Fibroblast of the aortic adventitia (primary cell): ENCODE measurements at regions not wholly inside any gene's neighbourhood (a gene's known extent, or its start where the extent isn't known, plus 50 kb on each side); places are given as distances from the start of the nearest gene placed in this dataset.

Source experiments
- DNase-seq: peaks from one replicate; pipeline ENCODE4 v3.0.0-alpha.2; 2010; ENCODE audit warnings: low read depth
- H3K4me3 ChIP-seq: 2 replicates; pipeline ENCODE4 v1.5.1; 2011; ENCODE audit warnings: low read depth, mild to moderate bottlenecking, control low read depth, low read length, moderate library complexity
- CTCF ChIP-seq: IDR thresholded peaks from 2 replicates; pipeline ENCODE4 v1.5.1; 2011; ENCODE audit warnings: mild to moderate bottlenecking, low read length, control low read depth, inconsistent platforms; ENCODE audit not compliant: insufficient read depth

DNA sequence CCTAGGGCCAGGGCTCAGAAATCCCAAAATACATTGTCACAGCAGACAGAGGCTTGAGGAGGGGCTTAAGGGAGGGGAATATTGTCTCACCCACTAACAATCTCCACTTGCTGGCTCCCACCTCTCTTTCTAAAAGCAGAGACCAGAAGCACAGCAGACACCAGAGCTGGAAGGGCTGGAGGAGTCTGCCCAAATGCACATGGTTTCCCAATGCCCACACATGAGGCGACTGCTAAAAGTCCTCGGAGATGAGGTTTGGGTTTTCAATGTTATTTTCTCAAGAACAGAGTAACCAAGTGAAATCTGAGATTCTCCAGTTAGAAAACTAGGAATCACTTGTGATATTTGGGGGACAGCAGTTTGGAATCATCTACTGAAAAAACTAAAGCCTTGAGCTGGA, 325.6 kb upstream of the JARID2 start:
- no peak overlapping the region for H3K4me3 ChIP-seq
- DNase-seq = no peak
- TF ChIP-seq CTCF = no peak

DNA sequence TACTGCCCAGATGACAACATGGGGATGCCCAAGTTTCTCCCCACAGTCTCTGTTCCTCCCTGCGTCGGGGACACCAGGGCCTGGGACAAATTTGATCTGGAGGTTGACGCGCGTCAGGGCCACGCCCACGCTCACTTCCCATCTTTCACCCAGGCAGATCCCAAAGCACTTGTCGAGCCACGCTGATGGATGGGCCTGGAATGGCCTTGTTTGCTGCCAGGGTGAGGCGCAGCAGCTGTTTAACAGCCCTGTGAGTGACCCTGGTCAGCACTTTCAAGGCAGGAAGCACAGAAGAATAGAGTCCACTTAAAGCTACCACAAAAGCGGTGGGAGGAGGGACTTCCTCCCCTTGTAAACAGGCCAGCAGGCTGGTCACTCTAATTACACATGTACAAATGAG, 324.7 kb upstream of the JARID2 start:
- TF ChIP-seq CTCF = no peak
- no peak for DNase-seq
- no peak overlapping the region for H3K4me3 ChIP-seq

DNA sequence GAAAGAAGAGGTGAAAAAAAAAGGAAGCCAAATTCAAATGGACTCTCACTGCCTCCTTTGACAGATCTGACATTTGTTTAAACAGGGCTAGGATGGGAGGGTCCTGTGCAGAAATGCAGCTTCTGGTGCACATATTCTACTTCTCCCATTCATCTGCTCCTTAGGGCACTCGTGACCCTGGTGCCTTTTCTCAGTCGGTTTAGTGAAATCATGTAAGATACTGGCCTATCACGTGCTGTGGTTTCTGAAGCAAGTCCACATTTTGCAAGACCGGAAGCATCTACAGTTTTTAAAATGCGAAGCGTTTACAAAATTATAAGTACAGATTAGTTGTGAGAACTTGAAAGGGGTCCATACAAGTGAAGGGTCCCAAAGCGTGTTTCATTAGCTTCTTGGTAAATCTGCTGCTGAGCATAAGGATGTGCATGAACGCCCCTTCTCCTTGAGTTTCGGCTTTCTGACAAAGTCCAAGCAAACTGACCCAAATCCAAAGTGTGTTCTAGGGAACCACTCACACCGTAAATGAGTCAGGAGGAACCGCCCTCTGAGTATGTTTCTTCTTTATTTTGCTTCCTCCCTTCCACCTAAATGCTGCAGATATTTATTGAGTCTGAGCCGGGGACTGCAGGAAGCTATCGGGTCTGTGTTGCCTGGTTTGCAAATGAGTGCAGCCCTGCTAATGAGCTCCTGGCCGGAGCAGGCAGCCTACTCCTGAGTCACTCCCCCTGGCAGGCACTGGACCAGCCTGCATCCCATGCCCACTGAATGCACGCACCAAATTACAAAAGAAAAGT, 323.8 kb upstream of the JARID2 start:
- DNase-seq = no peak
- H3K4me3 ChIP-seq = no peak overlapping the region
- TF ChIP-seq CTCF = no peak

DNA sequence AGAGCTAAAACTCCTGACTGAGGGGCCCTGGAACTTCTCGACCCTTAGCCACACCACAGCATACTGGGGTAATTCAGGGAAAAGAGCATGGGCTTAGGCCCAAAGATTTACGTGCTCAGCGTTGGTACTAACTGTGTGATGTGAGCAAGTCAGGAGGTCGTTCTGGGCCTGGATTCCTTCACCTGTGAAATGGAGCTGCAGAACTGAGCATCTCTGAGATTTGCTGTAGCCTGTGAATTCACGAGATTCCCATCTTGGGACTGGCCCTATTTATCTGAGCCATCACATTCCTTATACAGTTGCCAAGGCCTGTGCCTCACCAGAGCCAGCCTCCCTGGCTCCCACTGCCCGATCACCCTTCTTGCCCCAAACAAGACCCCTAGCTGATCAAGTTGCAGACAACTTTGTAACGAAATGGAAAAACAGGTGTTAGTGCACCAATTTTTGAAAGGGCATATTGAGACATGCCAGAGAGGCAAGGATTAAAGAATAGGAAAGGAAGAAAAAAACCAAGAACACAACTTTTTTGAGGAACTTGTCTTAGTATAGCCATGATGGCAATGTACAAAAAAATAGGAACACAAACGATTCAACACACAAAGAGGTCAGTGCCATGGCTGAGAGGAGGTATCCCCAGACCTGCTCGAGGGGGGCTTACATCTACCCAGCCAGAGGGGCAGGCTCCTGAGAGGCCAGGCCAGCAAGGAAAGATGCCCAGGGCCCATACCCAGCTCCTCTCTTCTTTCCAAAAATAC, 323.0 kb upstream of the JARID2 start:
- TF ChIP-seq CTCF = no peak
- H3K4me3 ChIP-seq = no peak overlapping the region
- no peak for DNase-seq

DNA sequence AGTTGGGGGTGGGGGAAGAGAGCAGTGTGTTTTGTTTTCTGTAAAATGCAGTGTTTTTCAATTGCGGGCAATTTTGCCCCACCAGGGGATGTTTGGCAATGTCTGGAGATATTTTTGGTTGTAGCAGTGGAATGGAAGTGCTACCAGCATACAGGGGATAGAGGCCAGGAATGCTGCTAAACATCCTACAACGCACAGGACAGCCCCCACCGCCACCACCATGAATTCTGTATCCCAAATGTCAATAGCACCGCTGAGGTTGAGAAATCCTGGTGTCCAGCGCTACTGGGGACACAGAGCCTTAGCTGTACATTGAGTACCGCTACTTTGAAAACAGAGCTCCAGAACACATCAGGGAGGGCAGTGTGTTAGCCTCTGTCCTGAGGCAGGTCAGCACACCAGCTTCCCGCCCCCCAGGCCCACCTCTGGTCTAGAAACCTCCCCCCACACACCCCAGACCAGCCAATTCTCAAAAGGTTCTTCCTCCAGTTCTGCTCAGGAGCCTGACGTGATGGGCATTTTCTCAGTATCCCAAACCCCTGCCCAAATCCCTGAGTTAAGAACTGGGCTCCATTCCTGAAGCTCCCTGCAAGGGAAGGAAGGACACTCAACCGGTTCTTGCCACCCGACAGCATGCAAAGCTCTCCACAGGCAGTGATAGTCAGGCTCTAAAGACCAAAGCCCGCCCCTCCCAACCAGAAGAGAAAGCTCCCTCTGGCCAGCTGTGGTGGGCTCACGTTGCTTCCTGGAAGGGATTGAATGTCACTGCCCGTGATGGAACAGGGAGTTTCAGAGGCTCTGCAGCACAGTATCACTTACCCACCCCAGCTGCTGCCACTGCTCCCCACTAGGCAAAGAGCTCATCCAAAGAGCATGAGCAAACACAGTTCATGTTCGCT, 321.5 kb upstream of the JARID2 start:
- H3K4me3 ChIP-seq = no peak overlapping the region
- no peak for DNase-seq
- no peak for TF ChIP-seq CTCF

GRCh38 chr6:14925025-14925698, 320.7 kb upstream of the JARID2 start:
- DNase-seq = peak; percentile 21
- no peak overlapping the region for H3K4me3 ChIP-seq
- no peak for TF ChIP-seq CTCF
